Neutrophil (primary cell): ENCODE measurements at regions not wholly inside any gene's neighbourhood (a gene's known extent, or its start where the extent isn't known, plus 50 kb on each side); places are given as distances from the start of the nearest gene placed in this dataset.

ENCODE experiments used
- H3K27ac ChIP-seq: fragments of 200-600 bp; sonication (generic); 2 replicates; pipeline ENCODE4 v1.5.1; 2016; ENCODE audit warnings: mild to moderate bottlenecking, moderate library complexity
- H3K27me3 ChIP-seq: fragments of 200-600 bp; sonication (generic); 2 replicates; pipeline ENCODE4 v1.6.0; 2016; ENCODE audit warnings: mild to moderate bottlenecking
- H3K36me3 ChIP-seq: fragments of 200-600 bp; sonication (generic); 2 replicates; pipeline ENCODE4 v1.5.1; 2017
- H3K4me1 ChIP-seq, 2 experiments: fragments of 200-600 bp in 1 of 2; sonication (generic) in 1 of 2; 1 replicate in 1 of 2; 2 replicates in 1 of 2; pipeline versions ENCODE4 v1.5.1 to v1.6.1; 2013 to 2016; ENCODE audit warnings: low read depth in 1 of 2, low read length in 1 of 2, mild to moderate bottlenecking in 1 of 2, moderate library complexity in 1 of 2; ENCODE audit not compliant: control insufficient read depth in 1 of 2, insufficient read depth in 1 of 2
- H3K4me3 ChIP-seq, 2 experiments: fragments of 200-600 bp in 1 of 2; sonication (generic) in 1 of 2; 1 replicate in 1 of 2; 2 replicates in 1 of 2; pipeline ENCODE4 v1.5.1; 2013 to 2016; ENCODE audit warnings: low read depth in 1 of 2, low read length in 1 of 2, mild to moderate bottlenecking in 1 of 2, moderate library complexity in 1 of 2
- H3K9me3 ChIP-seq: fragments of 200-600 bp; sonication (generic); 2 replicates; pipeline ENCODE4 v1.5.1; 2016
- TF ChIP-seq, protein P1 (sequence below): fragments of 200-600 bp; sonication (generic); IDR thresholded peaks from 2 replicates; pipeline ENCODE4 v1.5.1; 2016; ENCODE audit warnings: antibody characterized with exemption

DNA sequence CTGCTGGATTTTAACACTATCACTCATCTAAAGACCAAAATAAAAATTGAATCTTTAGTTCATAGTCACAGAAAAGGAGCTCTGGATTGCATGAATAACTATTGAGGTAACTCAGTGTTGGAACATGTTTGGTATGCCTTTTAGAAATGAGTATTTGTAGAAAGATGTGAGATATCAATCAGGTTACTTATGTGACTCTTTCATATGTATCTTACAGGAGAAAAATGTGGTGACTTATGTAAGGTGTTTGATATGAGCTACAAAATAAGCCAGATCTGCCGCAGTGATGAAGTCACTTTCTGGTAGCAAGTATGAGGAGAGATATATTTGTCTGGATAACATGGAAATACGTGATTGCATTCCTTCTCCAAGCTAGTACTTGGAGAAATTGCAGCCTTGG, 1653.3 kb upstream of the PCDH7 start:
- TF ChIP-seq, protein P1, sequence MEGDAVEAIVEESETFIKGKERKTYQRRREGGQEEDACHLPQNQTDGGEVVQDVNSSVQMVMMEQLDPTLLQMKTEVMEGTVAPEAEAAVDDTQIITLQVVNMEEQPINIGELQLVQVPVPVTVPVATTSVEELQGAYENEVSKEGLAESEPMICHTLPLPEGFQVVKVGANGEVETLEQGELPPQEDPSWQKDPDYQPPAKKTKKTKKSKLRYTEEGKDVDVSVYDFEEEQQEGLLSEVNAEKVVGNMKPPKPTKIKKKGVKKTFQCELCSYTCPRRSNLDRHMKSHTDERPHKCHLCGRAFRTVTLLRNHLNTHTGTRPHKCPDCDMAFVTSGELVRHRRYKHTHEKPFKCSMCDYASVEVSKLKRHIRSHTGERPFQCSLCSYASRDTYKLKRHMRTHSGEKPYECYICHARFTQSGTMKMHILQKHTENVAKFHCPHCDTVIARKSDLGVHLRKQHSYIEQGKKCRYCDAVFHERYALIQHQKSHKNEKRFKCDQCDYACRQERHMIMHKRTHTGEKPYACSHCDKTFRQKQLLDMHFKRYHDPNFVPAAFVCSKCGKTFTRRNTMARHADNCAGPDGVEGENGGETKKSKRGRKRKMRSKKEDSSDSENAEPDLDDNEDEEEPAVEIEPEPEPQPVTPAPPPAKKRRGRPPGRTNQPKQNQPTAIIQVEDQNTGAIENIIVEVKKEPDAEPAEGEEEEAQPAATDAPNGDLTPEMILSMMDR: no peak
- no peak overlapping the region for H3K4me3 ChIP-seq
- no peaks in the 10 kb centered on the region for H3K36me3 ChIP-seq
- H3K4me1 ChIP-seq: no peaks in the 10 kb centered on the region
- H3K9me3 ChIP-seq: no peaks in the 10 kb centered on the region
- no peak overlapping the region for H3K27ac ChIP-seq
- no peaks in the 10 kb centered on the region for H3K27me3 ChIP-seq

DNA sequence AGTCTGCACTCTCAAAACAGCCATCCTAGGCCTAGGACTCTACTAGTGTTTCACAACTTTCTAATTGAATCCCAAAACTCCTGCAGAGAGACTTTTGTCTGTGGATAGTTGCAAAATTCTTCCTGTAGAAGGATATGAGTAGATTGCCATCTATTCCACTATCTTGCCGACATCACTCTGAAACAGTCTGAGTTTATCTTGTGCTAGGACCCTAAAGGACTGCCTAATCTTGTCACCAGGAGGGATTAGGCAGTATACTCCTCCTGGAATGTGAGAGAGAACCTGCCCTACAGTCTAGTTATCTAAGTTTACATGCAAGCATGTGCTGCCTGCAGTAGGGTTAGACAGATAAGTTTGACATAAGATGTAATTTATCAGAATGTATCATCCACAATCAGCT, 1646.6 kb upstream of the PCDH7 start:
- Histone ChIP-seq H3K9me3 (no peaks in the 10 kb centered on the region), H3K27ac (no peak overlapping the region), H3K36me3 (no peaks in the 10 kb centered on the region), H3K27me3 (no peaks in the 10 kb centered on the region), H3K4me3 (no peak overlapping the region), H3K4me1 (no peaks in the 10 kb centered on the region)
- TF ChIP-seq, protein P1: no peak

DNA sequence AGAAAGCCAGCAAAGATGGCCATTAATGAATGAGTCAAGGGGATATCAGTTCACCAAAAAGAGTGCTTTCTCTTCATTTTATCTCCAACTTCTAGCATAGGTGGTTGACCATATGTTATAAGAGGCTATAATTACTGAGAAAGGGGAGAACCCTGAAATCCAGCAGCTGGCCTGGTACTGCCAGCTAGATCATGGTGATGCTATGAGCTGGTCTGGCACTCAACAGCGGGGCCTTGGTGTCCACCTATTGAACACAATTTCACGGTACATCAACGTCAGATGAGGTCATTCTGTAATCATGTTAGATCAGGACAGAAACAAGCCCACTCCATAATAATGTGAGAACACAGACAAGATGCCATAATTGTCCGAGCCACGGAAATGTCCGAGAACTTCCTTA, 1644.8 kb upstream of the PCDH7 start:
- H3K4me3 ChIP-seq: no peak overlapping the region
- H3K4me1 ChIP-seq: no peaks in the 10 kb centered on the region
- no peaks in the 10 kb centered on the region for H3K36me3 ChIP-seq
- H3K27me3 ChIP-seq: no peaks in the 10 kb centered on the region
- no peaks in the 10 kb centered on the region for H3K9me3 ChIP-seq
- no peak overlapping the region for H3K27ac ChIP-seq
- TF ChIP-seq, protein P1: no peak

DNA sequence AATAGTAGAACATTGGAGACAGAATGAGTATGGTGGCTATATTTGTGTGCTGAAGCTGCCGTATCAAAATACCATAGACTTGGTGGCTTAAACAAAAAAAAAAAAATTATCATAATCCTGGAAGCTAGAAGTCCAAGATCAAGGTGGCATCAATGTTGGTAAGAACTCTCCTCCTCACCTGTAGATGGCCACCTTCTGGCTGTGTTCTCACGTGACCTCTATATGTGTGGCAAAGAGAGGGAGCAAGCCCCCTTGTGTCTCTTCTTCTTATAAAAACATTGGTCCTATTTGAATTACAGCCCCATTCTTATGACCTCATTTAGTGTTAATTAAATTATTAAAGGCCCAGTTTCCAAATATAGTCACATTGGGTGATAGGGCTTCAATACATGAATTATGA, 1640.9 kb upstream of the PCDH7 start:
- Histone ChIP-seq H3K36me3 (no peaks in the 10 kb centered on the region), H3K27me3 (no peaks in the 10 kb centered on the region), H3K4me1 (no peaks in the 10 kb centered on the region), H3K27ac (no peak overlapping the region), H3K4me3 (no peak overlapping the region), H3K9me3 (no peaks in the 10 kb centered on the region)
- TF ChIP-seq, protein P1: no peak

DNA sequence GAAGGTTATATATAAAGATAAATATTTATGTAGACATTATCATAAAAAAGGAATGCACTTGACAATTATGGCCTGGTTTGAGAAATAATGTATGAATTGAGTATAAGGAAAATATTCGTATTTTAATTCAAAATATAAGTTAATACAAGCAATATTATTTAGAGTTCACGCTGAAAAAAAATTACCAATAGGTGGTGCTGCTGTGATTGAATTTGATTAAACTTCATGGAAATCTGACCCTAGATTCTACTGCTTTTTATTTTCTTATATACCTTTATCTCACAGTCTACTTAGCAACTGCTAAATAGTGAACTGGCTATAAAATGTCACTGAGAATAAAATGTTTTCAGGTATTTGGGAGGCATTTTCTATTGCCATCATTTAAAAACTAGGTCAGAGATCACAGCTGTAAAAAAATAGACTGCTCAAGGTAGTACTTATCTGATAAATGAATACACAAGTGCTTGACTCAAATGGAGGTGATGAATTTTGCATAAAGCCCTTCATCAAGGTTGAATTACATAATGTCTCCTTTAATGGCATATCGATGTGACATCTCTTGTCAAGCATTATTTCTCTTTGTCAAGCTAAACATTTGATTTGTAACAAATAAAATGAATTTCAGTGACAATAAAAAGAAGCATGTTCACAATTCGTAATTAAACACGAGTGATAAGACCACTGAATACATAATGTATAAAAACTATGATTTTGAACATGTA, 1638.8 kb upstream of the PCDH7 start:
- H3K27ac ChIP-seq: no peak overlapping the region
- no peak overlapping the region for H3K4me3 ChIP-seq
- TF ChIP-seq, protein P1: no peak
- no peaks in the 10 kb centered on the region for H3K4me1 ChIP-seq
- no peaks in the 10 kb centered on the region for H3K27me3 ChIP-seq
- H3K36me3 ChIP-seq: no peaks in the 10 kb centered on the region
- no peaks in the 10 kb centered on the region for H3K9me3 ChIP-seq
